GM19397 (cell line): ENCODE measurements at regions not wholly inside any gene's neighbourhood (a gene's known extent, or its start where the extent isn't known, plus 50 kb on each side); places are given as distances from the start of the nearest gene placed in this dataset.

ENCODE experiments used
- ATAC-seq: cut with Tn5 transposase; IDR thresholded peaks from one replicate; pipeline ENCODE4 v1.9.1; 2021; ENCODE audit warnings: mild to moderate bottlenecking, moderate library complexity; ENCODE audit not compliant: unreplicated experiment

DNA sequence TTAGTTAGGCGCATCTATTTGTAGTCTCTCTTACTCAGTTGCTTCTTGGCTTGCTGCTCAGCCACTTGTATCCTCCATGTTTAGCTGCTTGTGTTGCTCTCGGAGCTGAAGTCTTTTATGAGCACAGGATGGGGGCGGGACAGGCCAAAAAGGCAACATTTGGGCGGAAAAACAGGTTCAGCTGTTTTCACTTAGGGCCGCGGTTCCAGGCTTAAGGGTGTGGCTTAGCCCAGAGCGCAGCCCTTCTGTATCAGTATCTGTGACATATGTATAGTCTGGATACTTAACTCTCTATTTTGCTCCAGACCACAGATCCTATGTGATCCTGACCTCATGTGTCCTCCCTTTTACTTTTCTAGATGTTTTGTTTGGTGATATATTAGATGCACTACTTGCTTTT, 763.5 kb downstream of the SUCLG1 start:
- no peak for ATAC-seq

DNA sequence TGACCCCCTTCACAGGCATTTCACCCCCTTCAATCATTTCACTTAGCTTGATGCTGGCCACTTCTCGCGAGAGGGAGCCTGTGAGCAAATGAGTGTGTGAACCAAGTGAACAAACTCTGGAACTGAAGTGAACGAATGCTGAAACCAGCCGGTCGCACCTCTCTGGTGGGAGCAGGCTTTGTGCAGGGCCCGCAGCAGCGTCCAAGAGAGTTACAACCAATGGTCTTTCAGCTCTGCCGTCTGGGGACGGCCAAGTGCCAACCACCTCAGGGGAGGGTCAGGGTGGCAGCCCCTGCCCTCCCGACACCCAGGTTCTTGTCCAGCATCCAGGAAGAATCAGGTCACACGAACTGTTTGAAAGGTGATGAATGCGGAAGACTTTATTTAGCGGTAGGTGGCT, 764.0 kb downstream of the SUCLG1 start:
- no peak for ATAC-seq

DNA sequence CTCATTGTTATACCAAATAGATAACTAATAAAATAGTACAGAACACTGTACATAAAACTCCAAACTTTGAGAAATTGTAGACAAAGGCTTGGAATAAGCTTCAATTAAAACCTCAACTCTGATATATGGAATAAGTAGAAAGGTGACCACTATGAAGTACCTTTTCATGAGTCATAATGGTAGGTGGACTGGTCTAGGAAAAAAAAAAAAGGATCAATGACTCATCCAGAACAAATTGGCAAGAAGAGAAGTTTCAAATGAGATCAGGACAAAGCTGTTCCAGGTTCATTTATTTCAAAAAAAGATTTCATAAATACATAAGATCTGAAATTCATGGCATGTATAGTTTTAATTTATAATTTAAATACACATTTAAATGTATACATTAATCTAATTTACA, 769.7 kb downstream of the SUCLG1 start:
- no peak for ATAC-seq

DNA sequence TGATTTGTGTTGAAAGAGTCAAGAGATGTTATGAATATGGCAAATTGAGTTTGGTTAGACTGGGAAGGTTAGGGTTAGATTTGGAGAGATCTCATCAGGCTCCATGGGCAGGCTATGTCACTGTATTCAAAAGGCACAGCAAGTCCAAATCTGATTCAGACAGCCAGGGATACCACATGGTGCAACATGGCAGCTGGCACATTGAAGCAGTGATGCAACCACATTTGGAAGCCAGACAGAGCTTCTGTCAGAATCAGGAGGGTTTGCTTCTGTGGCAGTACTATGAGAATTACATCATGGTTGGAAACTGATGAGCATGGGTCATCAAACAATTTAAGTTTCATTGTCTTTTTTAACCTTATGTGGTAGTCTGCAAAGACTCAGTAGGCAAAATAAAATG, 772.2 kb downstream of the SUCLG1 start:
- ATAC-seq, result no peak

DNA sequence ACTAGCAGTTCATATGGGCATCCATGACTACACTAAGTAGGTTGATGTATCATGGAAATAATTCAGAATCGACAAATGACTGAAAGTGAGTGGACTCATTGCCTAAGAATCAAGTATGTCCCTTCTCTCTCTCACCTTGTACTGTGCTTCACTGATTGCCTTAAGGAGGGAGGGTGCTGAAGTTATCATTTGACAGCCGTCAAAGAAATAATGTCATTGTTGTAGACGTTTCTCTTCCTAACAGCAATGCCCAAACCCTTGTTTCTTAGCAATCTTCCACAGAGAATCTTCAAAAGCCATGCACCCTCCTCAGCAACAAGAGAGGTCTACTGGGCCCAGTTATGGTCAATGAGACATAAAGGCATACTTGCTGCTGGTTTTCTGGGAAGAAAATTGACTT, 785.0 kb downstream of the SUCLG1 start:
- no peak for ATAC-seq

DNA sequence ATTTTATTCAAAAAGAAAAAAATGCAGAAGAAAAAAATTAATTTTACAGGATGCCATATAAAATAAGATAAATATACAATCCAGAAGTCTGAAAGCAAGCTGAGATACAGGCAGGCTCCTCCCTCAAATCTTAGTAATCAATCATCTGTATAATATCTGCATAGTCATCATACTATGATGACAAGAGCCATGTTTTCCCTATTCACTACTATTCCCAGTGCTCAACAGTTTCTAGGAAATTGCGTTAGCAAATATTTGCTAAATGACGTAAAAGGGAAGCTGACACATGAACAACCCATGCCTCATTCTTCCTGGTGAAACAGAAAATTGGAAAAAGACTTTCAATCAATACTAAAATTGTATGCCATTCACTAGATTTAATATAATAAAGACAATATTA, 793.2 kb downstream of the SUCLG1 start:
- ATAC-seq, result no peak

DNA sequence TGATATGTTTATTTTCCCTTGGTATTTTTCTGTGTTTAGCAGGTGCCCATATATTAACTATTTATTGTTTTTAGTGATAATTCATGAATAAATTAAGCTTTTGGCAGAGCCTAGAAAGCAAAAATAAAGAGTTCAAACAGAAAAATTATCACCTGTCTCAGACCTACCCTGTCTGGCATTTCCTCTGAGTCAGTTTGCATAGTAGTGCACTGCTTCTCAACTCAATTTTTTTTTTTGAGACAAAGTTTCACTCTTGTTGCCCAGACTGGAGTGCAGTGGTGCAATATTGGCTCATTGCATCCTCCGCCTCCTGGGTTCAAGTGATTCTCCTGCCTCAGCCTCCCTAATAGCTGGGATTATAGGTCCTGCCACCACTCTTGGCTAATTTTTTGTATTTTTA, 793.9 kb downstream of the SUCLG1 start:
- ATAC-seq, result no peak

DNA sequence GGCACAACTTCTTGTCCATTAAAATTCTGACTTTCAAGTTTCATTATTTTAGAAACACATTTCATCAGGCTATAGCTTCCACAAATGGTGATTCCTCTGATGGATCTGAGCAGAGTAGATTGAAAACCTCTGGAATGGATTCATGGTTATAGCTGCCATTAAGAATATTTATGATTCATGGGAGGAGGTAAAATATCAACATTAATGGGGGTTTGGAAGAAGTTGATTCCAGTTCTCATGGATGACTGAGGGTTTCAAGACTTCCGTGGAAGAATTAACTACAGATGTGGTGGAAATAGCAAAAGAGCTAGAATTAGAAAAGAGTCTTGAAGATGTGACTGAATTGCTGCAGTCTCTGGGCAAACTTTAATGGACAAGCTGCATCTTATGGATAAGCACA, 797.4 kb downstream of the SUCLG1 start:
- no peak for ATAC-seq

DNA sequence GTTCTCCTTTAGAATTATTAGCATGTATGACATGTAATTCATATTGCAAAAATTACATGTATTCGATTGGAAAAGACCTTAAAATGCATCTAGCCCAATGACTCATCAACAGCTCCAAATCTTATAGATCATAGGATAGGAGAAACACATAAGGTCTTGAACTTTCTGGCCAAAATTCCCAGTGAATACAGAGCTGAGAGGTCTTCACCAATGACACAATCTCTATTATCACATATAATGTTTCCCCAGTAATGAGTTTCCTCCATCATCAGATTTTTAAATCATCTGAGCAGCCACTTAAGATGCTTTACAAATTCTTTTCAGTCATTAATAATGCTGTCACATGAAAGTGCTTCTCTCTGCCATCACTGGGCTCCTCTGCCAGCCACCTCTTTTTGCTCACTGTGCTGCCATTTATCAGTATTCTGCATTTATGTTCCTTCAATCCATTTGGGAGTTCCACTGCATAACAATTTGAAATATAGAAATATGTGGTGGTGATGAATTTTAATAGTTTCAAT, 804.9 kb downstream of the SUCLG1 start:
- ATAC-seq, result no peak

DNA sequence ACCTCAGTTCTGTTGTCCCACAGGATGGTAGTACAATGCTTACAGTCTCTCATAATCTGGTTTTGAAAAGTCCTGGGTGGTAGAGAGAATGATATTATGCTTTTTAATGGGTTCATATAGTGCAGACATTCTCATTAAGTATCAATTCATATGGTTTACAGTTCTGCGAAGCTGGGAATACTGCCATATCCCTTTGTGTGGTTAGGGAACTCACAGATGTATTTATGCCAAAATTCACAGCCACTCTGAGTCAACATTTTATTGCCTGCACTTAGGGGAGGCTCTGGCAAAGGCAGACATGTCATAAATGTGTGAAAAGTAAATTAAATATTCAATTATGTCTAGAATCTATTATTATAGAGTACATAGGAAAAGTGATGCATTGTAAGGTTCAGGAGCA, 808.2 kb downstream of the SUCLG1 start:
- ATAC-seq, result no peak

DNA sequence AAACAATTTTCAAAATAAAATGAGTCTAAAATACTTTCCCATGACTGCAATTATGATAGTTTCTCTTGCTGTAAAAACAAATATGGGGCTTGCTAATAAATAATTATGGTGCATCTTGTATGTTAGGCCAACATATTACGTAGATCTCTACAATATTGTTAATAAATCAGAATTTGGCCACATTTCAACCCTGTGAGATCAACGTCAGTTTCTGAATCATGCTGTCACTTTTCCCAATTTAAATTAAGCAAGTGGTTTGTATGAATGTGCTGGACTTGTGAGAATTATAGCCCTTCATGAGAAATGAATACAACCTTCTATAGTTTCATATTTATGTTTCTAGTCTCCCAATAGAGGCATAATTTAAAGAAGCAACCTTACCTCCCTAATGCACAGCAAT, 808.9 kb downstream of the SUCLG1 start:
- no peak for ATAC-seq

DNA sequence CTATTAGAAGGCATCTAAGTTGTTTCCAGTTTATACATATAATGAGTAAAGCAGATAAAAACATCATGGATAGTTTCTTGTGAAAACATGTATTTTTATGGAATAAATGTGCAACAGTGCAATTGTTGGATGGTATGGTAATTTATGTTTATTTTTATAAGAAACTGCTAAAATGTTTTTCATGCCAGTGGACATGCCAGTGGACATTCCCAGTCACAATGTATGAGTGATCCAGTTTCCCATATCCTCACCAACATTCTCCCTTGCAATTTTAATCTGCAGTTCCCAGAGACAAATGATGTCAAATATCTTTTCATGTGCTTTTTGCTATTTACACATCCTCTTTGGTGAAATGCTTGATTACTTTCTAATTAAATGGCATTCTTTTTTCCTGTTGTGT, 818.6 kb downstream of the SUCLG1 start:
- ATAC-seq, result no peak

DNA sequence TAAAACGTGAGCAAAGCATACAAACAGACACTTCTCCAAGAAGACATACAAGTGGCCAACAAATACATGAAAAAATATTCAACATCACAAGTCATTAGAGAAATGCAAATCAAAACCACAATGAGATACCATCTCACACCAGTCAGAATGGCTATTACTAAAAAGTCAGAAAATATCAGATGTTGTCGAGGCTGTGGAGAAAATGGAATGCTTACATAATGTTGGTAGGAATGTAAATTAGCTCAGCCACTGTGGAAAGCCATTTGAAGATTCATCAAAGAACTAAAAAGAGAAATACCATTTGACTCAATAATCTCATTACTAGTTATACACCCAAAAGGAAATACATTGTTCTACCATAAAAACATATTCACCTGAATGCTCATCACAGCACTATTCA, 825.7 kb downstream of the SUCLG1 start:
- ATAC-seq, result no peak

DNA sequence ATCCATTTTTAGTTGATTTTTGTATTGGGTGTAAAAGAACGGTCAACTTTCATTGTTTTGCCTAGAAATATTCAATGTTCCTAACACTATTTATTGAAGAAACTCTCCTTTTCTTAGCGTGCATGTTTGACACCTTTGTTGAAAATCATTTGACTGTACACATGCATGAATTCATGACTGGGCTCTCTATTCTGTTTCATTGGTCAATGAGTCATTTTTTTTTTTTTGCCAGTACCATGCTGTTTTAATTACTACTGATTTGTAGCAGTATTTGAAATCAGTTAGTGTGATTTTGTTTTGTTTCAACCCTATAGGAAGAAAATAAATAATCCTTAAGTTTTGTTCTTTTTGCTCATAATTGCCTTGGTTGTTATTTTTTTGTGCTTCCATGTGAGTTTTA, 828.7 kb downstream of the SUCLG1 start:
- no peak for ATAC-seq

DNA sequence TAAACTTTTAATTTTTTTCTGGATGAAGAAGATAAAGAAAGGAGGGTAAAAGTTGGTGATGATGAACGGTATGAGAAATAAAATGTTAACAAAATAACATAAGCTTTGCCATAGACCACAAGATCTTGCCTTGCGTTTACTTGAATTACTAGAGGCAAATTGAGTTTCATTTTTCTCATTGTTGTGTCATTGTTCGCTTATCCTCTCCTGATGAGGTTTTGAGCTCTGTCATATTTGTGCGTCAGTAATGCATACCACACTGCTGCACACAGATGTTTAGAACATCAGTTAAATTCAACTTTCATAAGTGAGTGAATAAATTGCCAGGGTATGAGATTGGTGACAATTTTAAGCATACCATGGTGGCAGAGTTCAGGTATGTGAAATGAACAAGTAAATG, 843.6 kb downstream of the SUCLG1 start:
- no peak for ATAC-seq

DNA sequence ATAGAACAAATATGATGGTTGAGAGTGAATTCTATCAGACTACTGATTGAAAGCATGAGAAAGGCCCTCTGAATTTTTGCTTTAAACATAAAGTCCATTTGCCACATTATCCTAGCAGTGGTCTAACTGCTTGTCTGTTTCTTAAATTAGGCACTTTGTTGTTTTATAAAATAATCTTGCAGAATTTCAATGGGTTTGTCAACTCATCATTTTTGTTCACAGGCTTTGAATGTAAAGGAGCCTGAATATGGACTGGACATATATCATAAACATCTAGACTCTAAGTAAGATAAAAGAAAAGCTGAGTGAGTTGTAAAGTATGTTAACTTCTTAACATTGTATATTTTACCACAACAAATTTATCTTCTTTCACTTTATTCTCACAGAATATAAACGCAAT, 845.9 kb downstream of the SUCLG1 start:
- ATAC-seq, result no peak

DNA sequence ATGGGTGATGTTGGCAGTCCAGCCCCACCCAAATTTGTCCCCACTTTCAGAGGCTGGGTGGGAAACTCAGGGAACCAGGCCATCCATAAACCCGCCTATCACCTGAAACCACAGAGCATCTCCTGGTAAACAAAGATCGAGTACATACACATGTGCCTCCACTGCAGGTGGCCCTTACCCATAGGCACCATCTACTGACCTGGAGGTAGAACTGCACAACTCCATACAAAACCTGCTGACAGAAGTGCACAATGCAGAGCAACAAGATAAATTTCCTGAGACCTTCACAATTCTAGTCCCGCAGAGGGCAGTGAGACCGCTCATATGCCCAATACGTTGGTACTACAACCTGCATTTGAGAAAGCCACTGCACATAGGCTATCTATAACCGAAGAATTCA, 856.3 kb downstream of the SUCLG1 start:
- ATAC-seq, result no peak

DNA sequence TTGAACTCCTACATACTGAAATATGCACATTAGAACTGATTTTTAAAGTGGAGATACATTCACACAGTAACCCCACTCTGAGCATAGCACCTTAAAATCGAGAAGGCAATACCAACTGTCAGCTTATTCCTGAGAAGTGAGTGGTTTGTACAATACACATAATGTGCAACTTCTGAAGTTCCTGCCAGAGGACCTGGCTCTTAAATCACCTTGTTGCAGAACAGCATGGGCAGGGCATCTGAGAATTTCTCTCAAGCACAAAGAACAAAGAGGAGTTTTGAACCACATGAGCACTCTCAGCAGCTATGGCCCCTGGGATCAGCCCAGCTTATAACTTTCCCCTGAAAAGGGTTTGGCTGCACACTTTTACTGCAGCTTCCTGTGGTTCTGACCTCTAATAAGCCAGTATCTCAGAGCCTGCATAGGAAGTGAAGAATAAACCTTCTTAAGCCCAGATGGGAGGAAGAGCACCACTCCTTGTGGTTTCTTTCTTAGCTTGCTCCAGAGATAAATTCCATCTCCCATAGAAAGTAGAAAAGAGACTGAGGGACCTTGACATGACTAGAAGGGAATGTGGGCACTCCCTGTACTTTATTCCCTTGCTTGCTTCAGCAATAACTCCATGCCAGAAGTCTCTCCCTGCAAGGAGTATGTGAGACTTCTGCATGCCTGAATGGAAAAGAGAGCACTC, 862.3 kb downstream of the SUCLG1 start:
- no peak for ATAC-seq

DNA sequence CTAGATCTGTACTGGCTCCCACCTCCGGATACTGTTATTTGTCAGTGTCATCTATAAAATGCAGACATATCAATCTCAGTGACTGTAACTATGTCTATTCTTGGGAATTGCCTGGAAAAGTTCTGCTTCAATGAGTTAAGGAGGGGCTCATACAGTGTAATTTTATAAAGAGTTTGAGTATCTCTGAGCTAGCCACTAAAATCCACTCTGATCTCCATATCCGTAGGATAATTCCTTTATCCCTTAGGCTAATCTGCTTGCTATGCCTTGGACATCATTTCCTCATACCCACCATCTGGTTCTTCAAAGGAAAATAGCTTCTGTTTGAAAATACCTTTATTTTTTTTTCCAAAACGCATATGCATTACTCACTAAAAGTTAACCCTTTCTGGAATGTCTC, 863.2 kb downstream of the SUCLG1 start:
- no peak for ATAC-seq

DNA sequence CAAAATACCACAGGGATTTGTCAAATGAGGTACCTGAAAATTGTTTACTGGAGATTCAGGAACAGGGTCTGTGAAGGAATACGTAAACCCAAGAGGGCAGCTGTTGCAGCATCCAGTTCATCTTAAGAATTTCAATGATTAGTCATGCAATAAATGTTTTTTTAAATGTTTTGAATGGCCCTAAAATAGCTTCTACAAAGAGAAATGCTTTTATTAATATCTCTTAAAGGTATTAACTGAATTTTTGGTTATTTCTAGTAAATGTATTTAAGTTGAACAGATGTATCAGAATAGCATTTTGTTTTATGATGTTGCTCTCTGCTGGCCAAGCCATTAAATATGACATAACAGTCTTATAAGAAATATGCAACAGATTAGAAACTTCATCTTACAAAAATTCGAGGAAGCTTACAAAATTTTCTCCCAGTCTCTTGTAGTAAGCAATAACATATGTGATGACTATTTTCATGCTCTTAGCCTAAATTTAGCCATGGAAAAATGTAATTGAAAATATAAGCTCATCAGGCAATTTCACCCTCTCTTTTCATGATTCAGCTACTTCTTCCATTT, 863.9 kb downstream of the SUCLG1 start:
- ATAC-seq, result no peak

DNA sequence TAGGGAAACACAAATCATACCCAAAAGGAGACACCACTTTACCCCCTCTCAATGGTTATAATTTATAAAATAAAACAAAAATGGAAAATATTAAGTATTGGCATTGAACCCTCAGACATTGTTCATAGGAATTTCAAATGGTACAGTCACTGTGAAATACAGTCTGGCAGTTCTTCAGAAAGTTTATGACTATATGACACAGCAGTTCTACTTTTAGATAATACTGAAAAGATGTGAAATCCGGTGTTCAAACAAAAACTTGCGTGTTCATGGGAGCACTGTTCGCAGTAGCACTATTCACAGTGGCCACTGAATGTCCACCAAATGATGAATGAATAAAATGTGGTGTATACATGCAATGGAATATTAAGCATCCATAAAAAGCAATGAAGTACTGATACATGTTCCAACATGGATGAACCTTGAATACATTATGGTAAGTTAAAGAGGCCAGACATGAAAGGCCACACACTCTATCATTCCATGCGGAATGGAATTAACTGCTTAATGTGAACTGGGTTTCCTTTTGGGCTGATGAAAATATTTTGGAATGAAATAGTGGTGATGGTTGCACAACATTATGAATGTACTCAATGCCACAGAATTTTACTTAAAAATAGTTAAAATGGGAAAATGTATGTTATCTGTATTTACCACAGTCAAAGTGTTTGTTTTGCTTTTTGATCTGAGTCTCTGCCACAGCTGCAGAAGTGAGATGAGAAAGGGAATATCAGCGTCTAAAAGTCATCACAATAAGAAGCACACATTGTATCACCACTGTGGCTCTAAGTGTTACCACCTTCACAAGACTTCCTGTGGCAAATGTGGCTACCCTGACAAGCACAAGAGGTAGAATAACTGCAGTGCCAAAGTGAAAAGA, 864.6 kb downstream of the SUCLG1 start:
- no peak for ATAC-seq

DNA sequence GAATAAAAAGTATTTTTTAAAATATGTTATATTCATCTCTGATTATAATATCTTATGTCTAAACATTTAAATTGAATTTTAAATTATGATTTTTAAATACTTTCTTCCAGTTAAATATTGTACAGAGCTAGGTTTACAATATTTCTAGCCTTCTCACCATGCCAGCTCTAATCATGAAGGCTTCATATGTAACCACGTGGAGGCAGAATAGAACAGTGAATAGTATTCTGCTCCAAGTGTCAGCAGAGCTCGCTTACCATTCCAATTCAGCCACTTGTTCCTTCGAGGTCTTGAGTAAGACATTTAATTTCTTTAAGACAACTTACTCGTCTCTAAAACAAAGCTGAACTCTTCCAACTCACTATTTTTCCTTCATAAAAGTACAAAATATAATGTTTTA, 871.8 kb downstream of the SUCLG1 start:
- ATAC-seq, result no peak
